ENCODE measurements at regions not wholly inside any gene's neighbourhood (a gene's known extent, or its start where the extent isn't known, plus 50 kb on each side); places are given as distances from the start of the nearest gene placed in this dataset.

GRCh38 chr5:72035831-72036230 lies 71.4 kb upstream of the MAP1B start:
- no peak for TF ChIP-seq TAF1 (IDR thresholded peaks at IDR 0.05; ENCODE audit: borderline replicate concordance, insufficient read depth, low read length)
- TF ChIP-seq REST (IDR thresholded peaks at IDR 0.05; ENCODE audit: insufficient read depth in 1 of 2, low read depth in 2 of 2, low read length in 2 of 2), result no peak
- TF ChIP-seq SIN3A (IDR thresholded peaks at IDR 0.05; ENCODE audit: borderline replicate concordance, insufficient read depth, low read length), result no peak
- TF ChIP-seq FOXP2 (optimal IDR thresholded peaks at IDR 0.05; ENCODE audit: borderline replicate concordance, extremely low read depth, extremely low read length, insufficient read depth), result no peak
- TF ChIP-seq POLR2AphosphoS5 (IDR thresholded peaks at IDR 0.05; ENCODE audit: low read depth, low read length), result no peak

- TF ChIP-seq TAF1 (IDR thresholded peaks at IDR 0.05; ENCODE audit: borderline replicate concordance, insufficient read depth, low read length) (no peak), SIN3A (IDR thresholded peaks at IDR 0.05; ENCODE audit: borderline replicate concordance, insufficient read depth, low read length) (no peak), REST (IDR thresholded peaks at IDR 0.05; ENCODE audit: insufficient read depth in 1 of 2, low read depth in 2 of 2, low read length in 2 of 2) (no peak), FOXP2 (optimal IDR thresholded peaks at IDR 0.05; ENCODE audit: borderline replicate concordance, extremely low read depth, extremely low read length, insufficient read depth) (no peak), POLR2AphosphoS5 (IDR thresholded peaks at IDR 0.05; ENCODE audit: low read depth, low read length) (no peak)
These were observed 70.3 kb upstream of the MAP1B start for GRCh38 chr5:72036951-72037350.

- TF ChIP-seq POLR2AphosphoS5 (IDR thresholded peaks at IDR 0.05; ENCODE audit: low read depth, low read length), result no peak
- no peak for TF ChIP-seq FOXP2 (optimal IDR thresholded peaks at IDR 0.05; ENCODE audit: borderline replicate concordance, extremely low read depth, extremely low read length, insufficient read depth)
- no peak for TF ChIP-seq TAF1 (IDR thresholded peaks at IDR 0.05; ENCODE audit: borderline replicate concordance, insufficient read depth, low read length)
- TF ChIP-seq REST (IDR thresholded peaks at IDR 0.05; ENCODE audit: insufficient read depth in 1 of 2, low read depth in 2 of 2, low read length in 2 of 2), result no peak
- no peak for TF ChIP-seq SIN3A (IDR thresholded peaks at IDR 0.05; ENCODE audit: borderline replicate concordance, insufficient read depth, low read length)
These were observed 66.8 kb upstream of the MAP1B start for GRCh38 chr5:72040513-72040912.

GRCh38 chr5:72041654-72042053 lies 65.6 kb upstream of the MAP1B start:
- TF ChIP-seq POLR2AphosphoS5 (IDR thresholded peaks at IDR 0.05; ENCODE audit: low read depth, low read length) (no peak), REST (IDR thresholded peaks at IDR 0.05; ENCODE audit: insufficient read depth in 1 of 2, low read depth in 2 of 2, low read length in 2 of 2) (no peak), TAF1 (IDR thresholded peaks at IDR 0.05; ENCODE audit: borderline replicate concordance, insufficient read depth, low read length) (no peak), SIN3A (IDR thresholded peaks at IDR 0.05; ENCODE audit: borderline replicate concordance, insufficient read depth, low read length) (no peak), FOXP2 (optimal IDR thresholded peaks at IDR 0.05; ENCODE audit: borderline replicate concordance, extremely low read depth, extremely low read length, insufficient read depth) (no peak)

- TF ChIP-seq SIN3A (IDR thresholded peaks at IDR 0.05; ENCODE audit: borderline replicate concordance, insufficient read depth, low read length) (no peak), FOXP2 (optimal IDR thresholded peaks at IDR 0.05; ENCODE audit: borderline replicate concordance, extremely low read depth, extremely low read length, insufficient read depth) (no peak), POLR2AphosphoS5 (IDR thresholded peaks at IDR 0.05; ENCODE audit: low read depth, low read length) (no peak), TAF1 (IDR thresholded peaks at IDR 0.05; ENCODE audit: borderline replicate concordance, insufficient read depth, low read length) (no peak), REST (IDR thresholded peaks at IDR 0.05; ENCODE audit: insufficient read depth in 1 of 2, low read depth in 2 of 2, low read length in 2 of 2) (no peak)
These were observed 65.2 kb upstream of the MAP1B start for GRCh38 chr5:72042097-72042496.

Data from PFSK-1 (cell line).